NK-92 treated with Interleukin-12 subunit alpha and Interleukin-12 subunit beta, amount 100 ng/mL, for 24 hours (cell line): ENCODE measurements at regions not wholly inside any gene's neighbourhood (a gene's known extent, or its start where the extent isn't known, plus 50 kb on each side); places are given as distances from the start of the nearest gene placed in this dataset.
"Not testable (repeated sequence)": the region's sequence is repeated elsewhere in the genome, so short reads cannot be mapped to it uniquely, and the experiment has no call there.

Experiments
- DNase-seq: peaks from one replicate; lab custom pipeline; 2025; lab: John Stamatoyannopoulos, UW

- no peak for DNase-seq
Observed at GRCh38 chr10:11667756-11668155, 56.3 kb upstream of the USP6NL start.

GRCh38 chr10:11663763-11664555, 52.5 kb upstream of the USP6NL start:
- no peak for DNase-seq

GRCh38 chr10:11663126-11663515, 51.7 kb upstream of the USP6NL start:
- not testable (repeated sequence) for DNase-seq

- no peak for DNase-seq
Observed at GRCh38 chr10:11661441-11661840, 50.0 kb upstream of the USP6NL start.
